ENCODE measurements at regions not wholly inside any gene's neighbourhood (a gene's known extent, or its start where the extent isn't known, plus 50 kb on each side); places are given as distances from the start of the nearest gene placed in this dataset.

- TF ChIP-seq FOXP2 (optimal IDR thresholded peaks at IDR 0.05; ENCODE audit: borderline replicate concordance, extremely low read depth, extremely low read length, insufficient read depth) = no peak
- no peak for TF ChIP-seq REST (IDR thresholded peaks at IDR 0.05; ENCODE audit: insufficient read depth in 1 of 2, low read depth in 2 of 2, low read length in 2 of 2)
- no peak for TF ChIP-seq SIN3A (IDR thresholded peaks at IDR 0.05; ENCODE audit: borderline replicate concordance, insufficient read depth, low read length)
- TF ChIP-seq TAF1 (IDR thresholded peaks at IDR 0.05; ENCODE audit: borderline replicate concordance, insufficient read depth, low read length) = no peak
- TF ChIP-seq POLR2AphosphoS5 (IDR thresholded peaks at IDR 0.05; ENCODE audit: low read depth, low read length) = no peak
Observed at GRCh38 chr2:4269885-4270284, 566.5 kb downstream of the DCDC2C start.

GRCh38 chr2:4272261-4272858 is 569.0 kb downstream of the DCDC2C start:
- TF ChIP-seq SIN3A (IDR thresholded peaks at IDR 0.05; ENCODE audit: borderline replicate concordance, insufficient read depth, low read length) (no peak), FOXP2 (optimal IDR thresholded peaks at IDR 0.05; ENCODE audit: borderline replicate concordance, extremely low read depth, extremely low read length, insufficient read depth) (no peak), REST (IDR thresholded peaks at IDR 0.05; ENCODE audit: insufficient read depth in 1 of 2, low read depth in 2 of 2, low read length in 2 of 2) (no peak), TAF1 (IDR thresholded peaks at IDR 0.05; ENCODE audit: borderline replicate concordance, insufficient read depth, low read length) (no peak), POLR2AphosphoS5 (IDR thresholded peaks at IDR 0.05; ENCODE audit: low read depth, low read length) (no peak)

- TF ChIP-seq TAF1 (IDR thresholded peaks at IDR 0.05; ENCODE audit: borderline replicate concordance, insufficient read depth, low read length) (no peak), FOXP2 (optimal IDR thresholded peaks at IDR 0.05; ENCODE audit: borderline replicate concordance, extremely low read depth, extremely low read length, insufficient read depth) (no peak), REST (IDR thresholded peaks at IDR 0.05; ENCODE audit: insufficient read depth in 1 of 2, low read depth in 2 of 2, low read length in 2 of 2) (no peak), POLR2AphosphoS5 (IDR thresholded peaks at IDR 0.05; ENCODE audit: low read depth, low read length) (no peak), SIN3A (IDR thresholded peaks at IDR 0.05; ENCODE audit: borderline replicate concordance, insufficient read depth, low read length) (no peak)
Observed at GRCh38 chr2:4278392-4278791, 575.0 kb downstream of the DCDC2C start.

GRCh38 chr2:4279431-4279830 is 576.1 kb downstream of the DCDC2C start:
- no peak for TF ChIP-seq REST (IDR thresholded peaks at IDR 0.05; ENCODE audit: insufficient read depth in 1 of 2, low read depth in 2 of 2, low read length in 2 of 2)
- TF ChIP-seq SIN3A (IDR thresholded peaks at IDR 0.05; ENCODE audit: borderline replicate concordance, insufficient read depth, low read length) = no peak
- no peak for TF ChIP-seq POLR2AphosphoS5 (IDR thresholded peaks at IDR 0.05; ENCODE audit: low read depth, low read length)
- TF ChIP-seq TAF1 (IDR thresholded peaks at IDR 0.05; ENCODE audit: borderline replicate concordance, insufficient read depth, low read length) = no peak
- TF ChIP-seq FOXP2 (optimal IDR thresholded peaks at IDR 0.05; ENCODE audit: borderline replicate concordance, extremely low read depth, extremely low read length, insufficient read depth) = no peak
